ENCODE measurements at regions not wholly inside any gene's neighbourhood (a gene's known extent, or its start where the extent isn't known, plus 50 kb on each side); places are given as distances from the start of the nearest gene placed in this dataset.

DNA sequence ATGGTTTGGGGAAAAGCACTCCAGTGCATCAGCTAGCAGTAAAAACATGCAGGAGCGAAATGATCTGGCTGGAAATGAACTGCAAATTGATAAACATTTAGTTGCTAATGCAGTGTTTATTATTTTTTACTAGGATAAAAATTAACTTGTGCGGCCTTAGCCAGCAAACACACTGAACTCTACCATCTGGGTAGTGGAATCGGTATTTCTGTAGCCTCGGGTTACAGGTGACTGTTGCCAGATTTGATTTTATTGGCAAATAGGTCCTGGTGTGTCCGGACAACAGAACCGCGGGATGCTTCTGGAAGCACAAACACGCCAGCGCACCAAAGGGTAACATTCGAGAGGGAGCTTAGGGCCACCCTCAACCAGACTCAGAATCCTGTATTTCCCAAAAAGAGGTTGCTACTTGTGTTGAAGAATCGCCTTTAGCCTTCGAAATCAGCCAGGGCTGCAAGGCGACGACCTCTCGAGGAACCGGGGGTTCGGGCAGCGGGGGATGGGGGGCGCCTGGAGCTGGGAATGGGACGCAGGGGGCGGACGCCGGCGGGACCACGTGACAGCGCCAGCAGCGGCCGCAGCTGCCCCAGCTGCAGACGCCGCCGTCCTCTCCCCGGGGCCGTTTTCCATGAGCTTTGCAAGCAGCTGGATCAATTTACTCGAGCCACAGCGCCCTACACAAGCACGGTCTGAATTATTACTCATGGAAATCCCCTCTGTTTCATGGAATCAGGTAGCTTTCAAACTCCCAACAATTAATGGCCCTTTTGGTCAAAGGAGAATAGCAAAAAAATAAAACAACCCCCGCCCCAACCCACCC is 158.8 kb downstream of the TOMM20 start:
- DNase-seq (ENCODE audit: low spot score) = peak; percentile 85
- intact Hi-C loops (cut with DNase I) = loop anchor here (10.0 kb wide), 1 partner anchor 375 kb away; no protein-coding TSS in a partner anchor
- peak; percentile 74 for ATAC-seq

DNA sequence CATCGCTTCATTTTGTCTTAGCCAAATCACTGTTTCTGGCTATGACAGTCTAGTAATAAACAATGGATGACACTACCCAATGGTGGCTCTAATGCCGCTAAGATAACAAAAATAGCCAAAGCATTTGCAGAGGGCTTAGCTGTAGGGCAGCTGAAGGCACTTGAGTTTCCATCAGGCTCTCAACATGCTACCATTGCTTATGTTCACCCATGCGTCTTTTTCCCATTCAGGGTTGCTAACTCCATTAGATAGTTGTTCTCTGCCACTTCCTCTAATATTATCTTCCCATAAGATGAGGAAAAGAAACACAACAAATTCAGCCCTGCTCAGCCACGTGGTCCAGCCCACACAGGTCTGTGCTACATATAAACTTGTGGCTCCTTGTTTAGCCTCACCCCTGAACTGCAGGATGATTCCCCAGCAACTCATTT is 159.6 kb downstream of the TOMM20 start:
- ATAC-seq = no peak

DNA sequence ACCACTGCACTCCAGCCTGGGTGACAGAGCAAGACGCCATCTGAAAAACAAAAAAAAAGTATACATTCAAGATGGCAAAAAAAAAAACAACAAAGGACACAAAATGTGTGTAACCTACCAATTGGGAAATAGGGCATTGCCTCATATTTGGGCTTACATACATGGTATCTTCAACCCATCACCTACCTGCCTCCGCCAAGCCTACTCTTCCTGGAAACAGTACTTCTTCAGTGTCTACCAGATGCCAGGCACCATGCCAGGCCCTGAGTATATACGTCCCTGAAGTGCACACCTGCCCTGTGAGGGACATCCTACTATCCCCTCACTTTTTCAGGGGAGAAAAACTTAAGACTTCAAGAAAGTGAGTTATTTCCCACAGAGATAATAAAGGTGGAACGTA is 160.2 kb downstream of the TOMM20 start:
- ATAC-seq (no peak), DNase-seq (ENCODE audit: low spot score) (no peak)
- intact Hi-C loops (cut with DNase I) = no loop called here

More for the DNA sequence above, 159.6 kb downstream of the TOMM20 start:
- intact Hi-C loops (cut with DNase I) = no loop called here
- no peak for DNase-seq (ENCODE audit: low spot score)

DNA sequence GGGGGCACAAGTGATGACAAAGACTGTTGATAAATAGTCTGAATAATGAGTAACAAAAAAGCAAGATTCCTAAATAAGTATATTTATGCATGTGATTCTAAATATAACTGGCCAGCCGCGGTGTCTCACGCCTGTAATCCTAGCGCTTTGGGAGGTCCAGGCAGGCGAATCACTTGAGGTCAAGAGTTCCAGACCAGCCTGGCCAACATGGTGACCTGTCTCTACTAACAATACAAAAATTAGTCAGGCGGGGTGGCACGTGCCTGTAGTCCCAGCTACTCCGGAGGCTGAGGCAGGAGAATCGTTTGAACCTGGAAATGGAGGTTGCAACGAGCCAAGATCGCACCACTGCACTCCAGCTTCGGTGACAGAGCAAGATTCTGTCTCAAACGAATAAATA is 161.5 kb downstream of the TOMM20 start:
- ATAC-seq (no peak), DNase-seq (ENCODE audit: low spot score) (peak; percentile 33)
- intact Hi-C loops (cut with DNase I) = no loop called here

DNA sequence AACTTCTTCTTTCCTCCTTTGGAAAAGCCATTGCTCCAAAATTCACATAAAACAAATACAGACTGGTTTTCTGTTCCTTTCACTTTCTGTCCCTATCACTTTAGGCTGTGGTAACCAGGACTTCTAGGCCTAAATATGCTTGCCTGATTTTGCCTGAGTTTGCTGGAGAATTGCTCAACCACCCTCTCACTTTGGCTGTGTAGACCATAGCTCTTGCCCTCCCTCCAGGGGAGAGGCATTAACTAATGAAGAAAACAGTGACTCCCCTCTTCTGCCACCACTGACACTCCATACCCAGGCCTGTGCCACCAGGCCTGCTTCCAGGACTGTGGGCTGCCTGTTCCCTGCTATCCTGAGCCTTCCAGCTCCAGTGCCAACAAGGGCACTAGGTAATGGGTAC is 163.5 kb downstream of the TOMM20 start:
- DNase-seq (ENCODE audit: low spot score) (peak; percentile 31), ATAC-seq (no peak)
- intact Hi-C loops (cut with DNase I) = no loop called here

DNA sequence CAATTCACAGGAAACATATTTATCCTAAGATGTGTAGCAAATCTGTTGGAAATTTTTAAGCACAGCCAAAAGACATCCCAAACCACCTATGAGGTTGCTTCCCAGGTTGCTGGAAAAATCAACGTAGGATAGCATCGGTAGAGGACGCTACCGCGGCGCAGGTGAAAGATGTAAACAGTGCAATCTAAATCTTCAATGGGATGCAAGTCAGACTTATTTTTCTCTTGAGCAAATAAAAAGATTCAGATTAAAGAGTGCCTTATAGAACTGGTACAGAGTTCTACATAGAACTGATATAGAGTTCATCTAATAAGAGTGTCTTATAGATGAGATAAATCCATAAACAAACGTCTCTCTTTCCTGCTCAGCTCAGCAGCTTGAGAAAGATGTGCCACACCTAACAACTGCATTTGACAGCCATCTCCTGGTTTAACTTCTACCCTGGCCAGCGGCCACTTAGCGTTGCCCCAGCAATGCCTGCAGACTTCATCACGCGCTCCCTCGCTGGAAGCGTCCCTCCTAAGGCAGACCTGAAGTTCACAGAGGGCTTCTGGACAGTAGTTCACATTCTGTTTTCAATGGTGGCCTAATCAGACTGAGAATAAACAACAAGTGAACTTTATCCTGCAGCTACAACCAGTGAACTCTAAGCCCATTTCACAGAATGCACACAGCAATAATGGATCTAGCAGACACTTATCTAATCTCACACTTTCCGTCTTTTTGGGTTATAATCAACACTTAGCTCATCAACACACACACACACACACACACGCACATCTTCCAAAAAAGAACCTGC is 164.5 kb downstream of the TOMM20 start:
- ATAC-seq (no peak), DNase-seq (ENCODE audit: low spot score) (peak; percentile 56)
- intact Hi-C loops (cut with DNase I) = no loop called here

DNA sequence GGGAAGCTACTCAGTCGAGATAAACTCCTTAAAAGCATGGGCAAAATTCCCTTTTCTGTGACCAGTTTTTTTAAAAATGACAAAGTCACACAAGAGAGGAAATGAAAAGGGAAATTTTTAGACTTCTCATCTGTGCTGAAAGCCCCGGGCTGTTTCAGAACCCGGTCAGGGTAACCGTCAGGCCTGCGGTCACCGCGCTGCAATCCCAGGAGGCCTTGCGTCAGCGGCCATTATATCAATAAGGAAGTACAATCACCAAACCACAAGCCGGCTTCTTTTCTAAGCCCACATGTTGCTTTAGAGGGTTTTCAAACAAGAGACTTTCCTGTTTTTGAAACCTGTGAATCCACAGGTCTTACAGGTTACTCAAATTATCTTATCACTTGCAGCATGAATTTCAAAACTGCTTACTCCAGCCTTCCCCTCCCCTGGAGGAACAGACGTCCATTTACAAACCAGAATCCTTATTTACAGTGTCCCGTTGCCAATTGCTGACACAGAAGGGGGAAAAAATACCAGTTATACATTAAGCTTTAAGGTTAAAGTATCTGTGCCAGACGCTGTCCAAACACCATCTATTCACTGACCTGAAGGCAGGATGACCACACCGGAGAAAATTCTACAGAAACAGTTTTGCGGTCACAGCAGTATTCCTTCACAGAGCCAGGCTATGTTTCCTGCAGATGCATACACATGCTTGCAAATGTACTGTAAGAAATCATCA is 165.3 kb downstream of the TOMM20 start:
- intact Hi-C loops (cut with DNase I) = no loop called here
- DNase-seq (ENCODE audit: low spot score) (peak; percentile 89), ATAC-seq (peak; percentile 81)

DNA sequence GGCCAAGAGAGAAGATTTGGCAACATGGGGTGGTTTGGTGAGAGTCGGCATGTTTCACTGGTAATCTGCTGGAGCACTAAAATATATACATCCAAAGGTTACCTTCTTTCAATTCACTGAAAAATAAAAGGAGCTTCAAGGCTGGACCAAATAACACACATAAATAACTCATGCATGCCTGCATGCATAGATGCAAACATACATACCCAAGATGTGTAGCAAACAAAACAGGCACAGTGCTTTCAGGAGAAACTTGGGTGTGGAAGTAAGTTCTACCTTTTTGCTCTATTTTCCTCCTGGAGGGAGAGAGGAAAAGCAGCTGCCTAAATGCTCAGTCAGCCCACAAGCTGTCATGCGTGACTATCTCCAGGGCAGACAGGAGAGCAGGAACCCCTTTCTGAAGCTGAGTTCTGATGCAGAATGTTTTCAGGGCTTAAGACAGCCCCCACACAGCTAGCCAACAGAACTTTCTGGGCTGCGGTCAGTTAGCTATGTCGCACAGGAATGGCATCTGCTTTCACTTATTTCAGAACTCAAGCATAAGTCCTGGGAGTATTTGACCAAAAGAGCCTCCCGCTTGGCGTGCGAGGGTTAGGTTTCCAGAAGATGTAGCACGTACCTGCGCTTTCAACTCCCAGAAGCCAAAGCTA is 166.2 kb downstream of the TOMM20 start:
- ATAC-seq = peak; percentile 84
- intact Hi-C loops (cut with DNase I) = no loop called here
- DNase-seq (ENCODE audit: low spot score) = peak; percentile 78

DNA sequence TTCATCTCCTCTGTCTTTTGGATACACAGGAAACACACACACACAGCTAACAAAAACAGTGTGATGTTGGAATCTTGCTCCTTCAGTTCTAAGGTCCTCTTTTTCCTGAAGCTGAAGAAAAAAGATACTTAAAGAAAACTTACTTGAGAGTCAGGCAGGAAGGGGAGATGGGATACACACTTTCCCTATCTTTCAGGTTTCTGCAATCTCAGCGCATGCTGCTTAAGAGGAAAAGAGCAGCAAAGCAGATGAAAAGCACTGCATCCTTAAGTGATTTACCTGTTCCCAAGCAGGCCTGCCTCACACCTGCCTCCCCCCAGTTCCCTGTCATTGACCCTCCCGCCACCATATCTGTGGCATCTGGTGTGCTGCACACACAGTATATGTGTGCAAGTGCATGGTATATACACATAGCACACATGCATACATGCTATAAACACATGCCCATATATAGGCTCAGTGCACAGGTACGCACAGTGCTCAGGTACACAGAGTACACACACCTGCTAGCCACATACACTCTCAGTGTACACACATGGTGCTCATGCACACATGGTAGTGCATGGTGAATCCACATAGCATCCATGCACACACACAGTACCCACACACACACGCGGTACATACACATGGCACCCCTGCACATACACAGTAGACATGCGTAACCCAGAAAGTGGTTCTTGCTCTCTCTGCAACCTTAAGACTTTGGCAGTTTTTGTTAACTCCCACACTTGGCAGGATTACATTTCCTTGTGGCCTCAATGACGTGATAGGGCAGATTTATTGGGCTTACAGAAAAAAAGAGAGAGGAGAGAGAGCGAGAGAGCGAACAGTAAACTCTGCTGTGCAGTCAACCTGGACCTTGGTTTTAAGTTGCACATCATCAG is 166.9 kb downstream of the TOMM20 start:
- intact Hi-C loops (cut with DNase I) = no loop called here
- ATAC-seq = peak; percentile 62

DNA sequence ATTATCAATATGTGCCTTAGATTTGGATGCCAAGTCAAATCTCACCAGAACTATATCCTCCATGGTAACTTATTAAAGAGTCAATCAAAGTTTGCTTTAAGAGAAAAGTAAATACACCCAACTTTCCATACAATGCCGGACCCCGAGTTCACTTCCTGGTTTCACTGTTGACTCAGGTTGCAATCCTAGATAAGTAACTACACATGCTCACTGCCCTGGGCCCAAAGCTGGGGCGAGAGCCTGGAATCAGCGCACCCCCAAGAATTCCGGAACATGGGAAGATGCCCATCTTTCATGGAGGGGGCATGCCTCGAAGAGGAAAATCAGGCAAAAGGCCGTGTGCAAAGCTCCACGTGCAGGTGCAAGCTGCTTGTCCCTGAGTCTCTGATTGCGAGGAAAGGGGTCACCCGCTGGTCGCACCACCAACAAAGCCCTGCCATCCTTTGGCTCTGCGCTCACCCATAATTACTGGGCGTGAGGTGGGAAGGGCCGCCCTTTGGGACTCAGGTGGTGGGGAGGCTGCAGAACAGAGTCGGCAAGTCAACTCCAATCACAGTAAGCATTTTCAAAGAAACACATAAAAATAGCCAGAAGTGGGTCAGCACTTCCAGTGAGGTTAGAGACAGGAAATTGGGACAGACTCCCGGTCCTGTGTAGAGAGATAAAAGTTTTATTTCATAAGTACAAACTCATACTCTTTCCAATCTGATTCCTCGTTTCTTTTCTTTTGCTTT is 167.7 kb downstream of the TOMM20 start:
- ATAC-seq = peak; percentile 16
- peak; percentile 58 for DNase-seq (ENCODE audit: low spot score)

More for the DNA sequence above, 166.9 kb downstream of the TOMM20 start:
- peak; percentile 52 for DNase-seq (ENCODE audit: low spot score)

DNA sequence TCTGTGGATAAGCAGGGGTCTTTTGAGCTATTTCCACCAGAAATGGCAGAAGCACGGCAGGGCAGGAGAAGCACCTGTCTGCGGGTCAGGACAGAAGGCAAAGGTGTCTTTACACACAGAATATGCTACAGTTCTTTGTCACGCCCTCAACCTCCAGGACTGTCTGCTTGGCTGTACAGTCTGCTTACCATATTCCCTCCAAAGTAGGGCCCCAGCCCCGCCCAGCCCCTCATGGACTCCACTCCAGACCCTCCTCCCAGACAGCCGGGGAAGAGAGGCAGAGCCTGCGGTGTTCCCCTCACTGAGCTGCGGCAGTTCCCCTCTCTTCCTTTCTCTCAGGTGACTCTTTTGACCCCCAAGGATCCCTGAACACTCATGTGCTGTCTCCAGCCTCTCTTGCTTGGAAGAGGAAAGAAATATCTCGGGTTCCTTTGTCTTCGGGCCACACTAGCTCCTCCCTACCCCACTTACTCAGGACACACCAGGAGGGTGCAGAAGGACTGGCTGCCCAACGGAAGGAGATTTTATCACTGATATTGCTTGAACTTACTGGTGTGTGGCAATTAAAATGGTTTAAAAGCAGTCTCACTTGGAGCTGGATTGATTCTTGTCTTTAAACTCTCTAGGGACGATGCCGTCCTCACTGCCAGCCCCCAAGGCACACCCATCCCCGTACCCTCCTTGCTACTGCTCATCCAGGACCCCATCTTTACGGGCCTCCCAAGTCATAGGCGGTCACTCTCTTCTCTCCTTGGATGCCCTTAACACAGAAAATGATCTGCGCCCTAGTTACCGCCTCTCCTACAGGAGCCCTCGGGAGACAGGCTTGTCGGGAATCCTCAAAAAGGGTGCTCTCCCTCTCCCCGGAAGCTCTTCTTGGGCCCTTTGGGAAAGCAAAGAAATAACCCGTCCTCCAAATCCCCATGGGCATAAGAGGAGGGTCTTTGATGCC is 169.7 kb downstream of the TOMM20 start:
- DNase-seq (ENCODE audit: low spot score) = peak; percentile 47
- intact Hi-C loops (cut with DNase I) = no loop called here
- ATAC-seq = no peak

More for the DNA sequence above, 167.7 kb downstream of the TOMM20 start:
- intact Hi-C loops (cut with DNase I) = no loop called here

DNA sequence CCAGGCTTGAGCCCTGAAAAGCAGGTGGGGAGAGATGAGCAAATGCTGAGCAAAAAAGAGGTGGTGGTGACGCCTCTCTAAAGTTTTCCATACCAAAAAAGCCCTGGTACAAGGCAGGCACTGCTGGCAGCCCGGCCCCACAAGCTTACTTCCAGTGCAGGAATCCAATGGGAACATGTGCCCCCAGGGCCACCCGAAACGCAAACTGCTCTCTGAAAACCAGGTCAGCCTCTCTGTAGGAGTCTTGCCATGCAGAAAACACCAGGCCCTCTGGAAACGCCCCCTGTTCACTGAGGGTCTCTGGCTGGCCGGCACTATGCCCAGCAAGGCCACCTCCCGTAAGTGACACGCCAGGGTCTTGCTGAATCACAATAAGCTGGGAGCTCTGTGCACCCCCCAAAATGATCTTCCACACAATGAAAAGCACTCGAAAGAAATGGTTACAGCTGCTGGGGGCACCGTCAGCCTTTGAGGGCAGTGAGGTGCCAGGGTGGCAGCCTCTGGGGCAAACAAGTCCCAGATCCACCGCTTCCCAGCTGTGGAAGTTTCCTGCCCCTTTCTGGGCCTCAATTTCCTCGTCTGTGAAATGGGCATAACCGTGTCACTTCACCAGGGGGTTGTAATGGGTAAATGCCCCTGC is 170.5 kb downstream of the TOMM20 start:
- no peak for ATAC-seq
- intact Hi-C loops (cut with DNase I) = no loop called here
- peak; percentile 36 for DNase-seq (ENCODE audit: low spot score)

DNA sequence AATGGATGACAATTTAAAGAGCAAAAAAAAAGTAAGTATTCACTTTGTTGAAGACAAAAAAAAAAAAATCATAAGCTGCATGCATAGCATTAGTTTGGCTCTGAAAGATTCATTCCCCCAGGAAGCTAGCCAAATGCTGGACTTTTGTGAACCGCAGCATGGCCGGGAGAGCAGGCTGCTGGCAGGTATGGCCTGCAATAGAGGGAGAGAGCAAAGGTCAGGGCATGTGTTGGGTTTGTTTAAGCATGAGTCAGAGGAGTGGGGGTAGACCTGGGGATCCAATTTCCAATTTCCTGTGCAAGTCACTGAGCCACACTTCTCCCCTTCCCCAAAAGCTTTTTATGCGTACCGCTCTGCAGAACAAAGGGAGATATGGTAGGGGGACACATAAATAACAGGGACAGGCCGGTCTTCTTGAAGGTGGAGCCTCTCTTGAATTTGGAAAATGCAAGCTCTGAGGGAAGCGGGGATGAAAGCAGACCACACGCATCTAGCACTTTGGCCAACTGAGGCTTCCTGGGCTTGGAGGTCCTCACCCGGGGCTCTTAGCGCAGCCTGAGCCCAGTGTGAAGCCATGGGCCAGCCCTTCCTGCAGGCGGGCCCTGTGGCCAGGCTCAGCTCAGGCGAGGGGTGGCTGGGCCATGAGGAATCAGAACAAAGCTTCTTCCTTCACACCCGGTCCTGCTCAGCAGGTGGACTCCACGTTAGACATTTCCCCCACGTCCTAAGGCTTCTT is 171.1 kb downstream of the TOMM20 start:
- intact Hi-C loops (cut with DNase I) = no loop called here
- ATAC-seq = peak; percentile 21
- DNase-seq (ENCODE audit: low spot score) = peak; percentile 62

DNA sequence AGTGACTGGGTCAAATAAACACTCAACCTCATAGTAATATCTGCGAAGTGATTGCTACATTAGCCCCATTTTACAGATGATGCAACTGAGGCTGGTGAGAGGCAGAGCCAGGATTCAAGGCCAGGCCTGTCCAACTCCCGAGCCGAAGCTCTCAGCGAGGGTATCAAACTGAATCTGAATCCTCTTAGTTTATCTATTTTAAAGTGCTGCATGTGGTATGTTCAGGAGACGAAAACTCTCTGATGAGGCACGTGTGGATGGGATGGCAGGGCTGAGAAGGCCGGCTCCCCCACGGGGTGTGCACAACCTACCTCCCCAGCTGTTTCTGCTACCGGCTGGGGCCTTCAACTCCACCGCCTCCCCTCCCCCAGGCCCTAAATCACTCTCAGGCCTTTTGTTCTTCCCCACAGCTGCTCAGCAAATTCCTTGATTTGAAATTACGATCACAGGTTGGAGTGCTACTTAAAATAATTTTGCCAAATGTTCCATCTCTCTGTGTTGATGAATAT is 171.8 kb downstream of the TOMM20 start:
- peak; percentile 38 for DNase-seq (ENCODE audit: low spot score)
- no peak for ATAC-seq
- intact Hi-C loops (cut with DNase I) = no loop called here

All from sciatic nerve (tissue), 2 donors.